ENCODE measurements at regions not wholly inside any gene's neighbourhood (a gene's known extent, or its start where the extent isn't known, plus 50 kb on each side); places are given as distances from the start of the nearest gene placed in this dataset.
A peak's percentile ranks its signal among the peaks of the same experiment; 100 is the strongest.

DNA sequence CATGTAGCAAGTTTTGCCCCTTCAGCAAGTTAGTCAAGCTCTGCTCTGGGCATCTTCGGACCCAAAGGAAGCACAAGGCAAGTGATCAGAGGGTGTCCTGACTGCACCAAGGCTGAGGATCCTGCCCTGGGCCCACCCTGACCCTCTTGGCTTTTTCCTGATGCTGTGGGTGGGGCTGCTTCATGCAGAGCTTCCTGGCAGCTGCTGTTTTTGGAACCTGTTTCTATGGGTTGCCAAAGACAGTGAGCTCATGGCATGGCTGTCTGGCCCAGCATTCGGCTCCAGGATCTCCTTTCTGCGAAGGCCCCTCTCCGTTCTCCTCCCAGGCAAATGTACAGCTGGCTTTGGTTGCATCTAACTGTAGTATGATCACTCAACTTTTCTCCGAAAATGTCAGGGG is 497.9 kb downstream of the ARHGEF28 start:
- DNase-seq (ENCODE audit: low spot score) = no peak

DNA sequence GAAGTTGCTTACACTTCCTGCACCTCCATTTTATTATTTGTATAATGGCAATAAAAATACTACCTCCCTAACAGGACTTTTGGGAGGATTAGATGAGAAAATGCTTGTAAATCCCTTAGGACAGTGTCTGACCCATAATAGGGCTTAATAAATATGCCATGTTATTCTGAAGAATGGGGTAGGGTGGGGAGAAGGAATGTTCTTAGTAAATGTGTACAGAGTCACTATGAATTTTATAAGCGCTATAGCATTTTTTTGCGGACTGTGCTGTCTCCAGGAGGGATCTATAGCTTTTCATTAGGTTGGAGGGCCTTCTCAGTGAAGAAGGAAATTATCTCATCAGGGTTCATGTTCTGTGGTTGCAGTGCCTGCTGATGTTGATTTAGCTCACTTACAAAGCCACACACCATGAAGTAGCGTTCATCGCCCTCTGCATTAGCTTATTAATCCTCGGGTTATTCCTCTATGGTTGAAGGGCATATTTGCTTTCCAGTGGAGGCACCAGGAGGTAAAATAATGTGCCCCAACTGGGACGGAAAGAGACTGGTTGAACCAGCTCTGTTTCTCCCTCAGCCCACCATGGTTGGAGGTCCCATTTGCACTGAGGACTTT is 497.1 kb downstream of the ARHGEF28 start:
- DNase-seq (ENCODE audit: low spot score) = no peak

DNA sequence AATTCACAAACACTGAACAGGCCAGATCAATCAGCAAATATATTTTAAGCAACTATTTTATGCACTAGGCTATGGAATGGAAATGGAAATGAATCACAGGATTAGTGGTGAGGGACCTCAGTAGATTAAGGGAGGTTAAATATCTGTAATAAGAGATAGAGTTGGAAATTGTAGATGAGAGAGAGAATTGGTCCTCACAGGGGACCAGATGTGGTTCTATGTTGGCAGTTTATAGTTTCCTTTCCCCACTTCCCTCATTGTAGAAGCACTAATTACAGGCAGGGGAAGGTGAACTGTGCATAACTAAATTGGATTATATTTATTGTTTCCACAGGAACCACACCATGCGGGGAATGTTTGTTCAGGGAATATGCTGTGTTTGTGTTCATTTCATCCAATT is 496.2 kb downstream of the ARHGEF28 start:
- DNase-seq (ENCODE audit: low spot score) = no peak

- DNase-seq (ENCODE audit: low spot score) = no peak
These were observed 494.6 kb downstream of the ARHGEF28 start for GRCh38 chr5:74120585-74120984.

DNA sequence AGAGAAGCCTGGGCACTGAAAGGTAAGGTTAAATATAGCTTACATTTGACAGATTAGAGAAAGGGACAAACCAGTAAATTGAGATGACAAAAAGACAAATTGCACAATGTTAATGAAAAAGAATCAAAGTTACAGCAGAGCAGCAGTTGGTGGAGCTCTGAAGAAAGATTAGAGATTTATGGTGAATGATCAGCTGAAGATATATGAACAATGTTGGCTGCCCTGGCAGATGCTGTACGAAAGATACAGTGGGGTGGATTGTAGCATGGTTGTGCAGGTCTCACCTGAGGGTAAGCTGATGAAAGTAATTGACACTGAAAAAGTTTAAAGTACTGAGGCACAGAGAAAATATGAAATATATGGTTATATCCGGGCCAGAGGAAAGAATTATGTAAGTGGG is 492.1 kb downstream of the ARHGEF28 start:
- no peak for DNase-seq (ENCODE audit: low spot score)

DNA sequence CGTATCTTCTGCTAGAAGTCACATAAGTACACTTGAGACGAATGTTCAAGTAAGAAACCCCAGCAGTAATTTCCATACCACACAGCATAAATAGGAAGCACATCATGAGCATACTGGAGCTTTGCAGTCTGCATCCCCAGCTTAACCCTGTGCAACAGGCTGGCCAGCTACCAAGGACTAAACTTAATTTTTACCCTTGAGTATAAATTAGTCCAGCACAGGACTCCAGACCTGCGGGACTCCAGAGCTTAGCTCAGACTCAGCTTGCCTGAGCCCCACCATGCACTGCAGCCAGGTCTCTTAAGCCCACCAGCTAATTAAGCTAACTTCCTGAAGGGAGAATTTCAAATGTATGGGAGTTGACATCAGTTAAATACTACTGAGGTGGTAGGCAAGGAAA is 491.0 kb downstream of the ARHGEF28 start:
- DNase-seq (ENCODE audit: low spot score) = no peak

- peak; percentile 52 for DNase-seq (ENCODE audit: low spot score)
These were observed 490.3 kb downstream of the ARHGEF28 start for GRCh38 chr5:74116266-74116665.

- no peak for DNase-seq (ENCODE audit: low spot score)
These were observed 487.9 kb downstream of the ARHGEF28 start for GRCh38 chr5:74113927-74114326.

DNA sequence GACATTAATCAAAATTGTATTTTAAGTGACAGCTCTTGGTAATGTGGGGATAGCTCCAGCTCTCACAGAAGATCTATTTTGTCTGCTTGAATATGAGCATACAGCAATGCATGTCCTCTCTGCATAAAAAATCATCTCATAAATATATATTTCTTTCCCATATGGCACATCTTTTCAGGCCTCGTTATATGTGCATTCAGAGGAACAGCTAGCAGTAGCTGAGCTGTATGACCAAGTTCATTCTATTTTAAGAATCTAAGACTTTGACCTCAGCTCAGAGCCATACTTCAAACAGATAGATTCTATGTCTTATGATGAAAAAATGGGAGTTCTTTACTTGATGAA is 487.2 kb downstream of the ARHGEF28 start:
- DNase-seq (ENCODE audit: low spot score) = no peak

GRCh38 chr5:74112372-74113195 is 486.6 kb downstream of the ARHGEF28 start:
- DNase-seq (ENCODE audit: low spot score) = no peak

GRCh38 chr5:74111764-74112163 is 485.8 kb downstream of the ARHGEF28 start:
- DNase-seq (ENCODE audit: low spot score) = no peak

DNA sequence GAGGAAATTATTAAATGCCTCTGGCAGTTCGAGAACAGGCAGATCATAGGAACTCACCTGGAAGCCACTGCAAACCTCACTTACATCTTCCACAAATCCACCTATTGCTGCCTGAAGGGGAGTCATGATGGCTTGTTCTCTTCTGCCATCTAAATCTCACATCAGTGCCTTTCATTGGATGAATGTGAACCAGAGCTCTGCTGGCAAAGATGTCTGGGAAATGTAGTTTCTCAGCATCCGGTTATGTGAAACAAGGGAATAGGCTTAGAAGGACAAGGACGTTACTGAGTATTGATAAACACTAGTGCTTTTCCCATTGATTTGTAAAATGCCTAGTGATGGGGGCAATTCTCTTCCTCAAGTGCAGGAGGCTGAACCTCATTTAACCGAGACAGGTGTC is 483.3 kb downstream of the ARHGEF28 start:
- DNase-seq (ENCODE audit: low spot score) = no peak

DNA sequence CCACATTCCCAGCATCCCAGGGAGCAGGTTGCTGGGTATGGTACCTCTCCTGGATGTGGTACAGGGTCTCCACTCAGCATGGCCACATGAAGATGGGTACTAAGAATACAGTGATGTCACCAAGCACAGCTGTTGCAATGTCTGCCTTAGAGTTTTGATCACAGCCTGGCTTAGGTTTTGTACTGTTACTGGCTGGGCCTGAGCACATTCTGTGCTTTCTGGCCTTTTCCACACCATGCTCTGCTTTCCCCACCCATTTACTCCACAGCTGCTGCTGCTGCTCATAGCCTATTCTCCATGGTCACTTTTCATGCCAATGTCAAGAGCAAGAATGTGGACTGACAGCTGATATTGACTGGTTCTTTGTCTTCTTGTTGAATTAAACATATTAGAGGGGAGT is 481.9 kb downstream of the ARHGEF28 start:
- no peak for DNase-seq (ENCODE audit: low spot score)

DNA sequence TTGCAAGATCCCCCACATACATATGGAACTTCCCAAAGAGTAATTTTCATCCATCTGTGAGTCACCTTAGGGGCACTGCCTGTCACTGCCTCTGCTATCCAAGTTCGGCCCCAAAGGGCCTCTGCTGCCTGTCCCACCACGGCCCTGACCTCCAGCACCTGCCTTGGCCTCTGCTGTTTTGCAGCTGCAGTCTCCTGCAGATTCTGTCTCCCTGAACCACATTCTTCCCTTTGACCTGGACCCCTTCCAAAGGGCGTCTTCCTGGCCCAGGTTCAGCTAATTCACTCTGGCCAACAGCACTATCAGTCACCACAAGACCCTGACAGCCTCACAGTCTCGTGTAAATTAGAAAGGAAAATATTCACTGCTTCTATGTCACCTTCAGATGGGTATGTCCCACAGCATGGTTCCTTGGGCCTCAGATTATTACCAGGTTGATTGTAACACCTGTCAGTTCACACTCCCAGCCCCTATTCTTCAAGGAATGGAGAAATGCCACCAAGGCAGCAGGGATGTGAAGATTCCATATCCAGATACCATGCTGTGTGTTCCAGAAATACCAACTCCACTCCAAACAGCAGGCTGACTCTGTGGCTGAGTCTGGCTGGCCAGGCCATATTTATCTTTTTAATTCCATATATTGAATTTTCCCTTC is 479.3 kb downstream of the ARHGEF28 start:
- DNase-seq (ENCODE audit: low spot score) = peak; percentile 5

DNA sequence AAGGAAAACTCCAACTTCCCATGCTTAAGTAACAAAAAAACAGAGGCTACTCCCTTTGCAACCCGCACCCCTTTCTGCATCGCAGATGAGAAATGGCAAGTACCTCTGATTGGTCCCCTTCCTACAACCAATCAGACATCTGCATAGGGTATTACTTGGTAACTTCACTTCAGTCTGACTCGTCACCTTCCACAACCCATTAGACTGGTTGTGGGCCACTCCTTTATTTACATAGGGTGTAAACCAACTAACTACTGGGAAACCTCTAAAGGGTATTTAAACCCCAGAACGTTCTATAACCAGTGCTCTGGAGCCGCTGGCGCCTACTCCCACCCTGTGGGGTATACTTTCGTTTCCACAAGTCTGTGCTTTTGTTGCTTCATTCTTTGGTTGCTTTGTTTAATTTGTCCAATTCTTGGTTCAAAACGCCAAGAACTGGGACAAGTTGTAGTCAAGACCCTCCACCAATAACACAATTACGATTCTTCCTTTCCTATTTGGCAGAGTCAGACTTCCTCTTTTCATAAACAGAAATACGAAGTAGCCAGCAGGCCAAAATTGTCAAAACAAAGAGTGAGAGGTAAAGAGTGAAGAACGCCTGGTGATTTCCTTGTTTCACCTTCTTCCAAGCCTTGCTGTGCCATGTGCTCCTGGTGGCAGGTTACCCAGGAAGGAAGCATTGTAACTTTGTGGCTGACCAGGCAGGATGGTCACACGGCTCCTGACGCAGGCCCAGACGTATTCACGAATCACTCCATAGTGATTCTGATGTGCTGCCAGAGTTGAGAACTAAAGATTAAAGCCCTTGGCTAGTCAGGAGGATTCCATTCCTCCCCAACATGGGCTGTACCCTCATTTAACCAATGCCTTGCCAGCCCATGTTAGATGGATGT is 477.4 kb downstream of the ARHGEF28 start:
- no peak for DNase-seq (ENCODE audit: low spot score)

- no peak for DNase-seq (ENCODE audit: low spot score)
These were observed 474.3 kb downstream of the ARHGEF28 start for GRCh38 chr5:74100268-74100665.

DNA sequence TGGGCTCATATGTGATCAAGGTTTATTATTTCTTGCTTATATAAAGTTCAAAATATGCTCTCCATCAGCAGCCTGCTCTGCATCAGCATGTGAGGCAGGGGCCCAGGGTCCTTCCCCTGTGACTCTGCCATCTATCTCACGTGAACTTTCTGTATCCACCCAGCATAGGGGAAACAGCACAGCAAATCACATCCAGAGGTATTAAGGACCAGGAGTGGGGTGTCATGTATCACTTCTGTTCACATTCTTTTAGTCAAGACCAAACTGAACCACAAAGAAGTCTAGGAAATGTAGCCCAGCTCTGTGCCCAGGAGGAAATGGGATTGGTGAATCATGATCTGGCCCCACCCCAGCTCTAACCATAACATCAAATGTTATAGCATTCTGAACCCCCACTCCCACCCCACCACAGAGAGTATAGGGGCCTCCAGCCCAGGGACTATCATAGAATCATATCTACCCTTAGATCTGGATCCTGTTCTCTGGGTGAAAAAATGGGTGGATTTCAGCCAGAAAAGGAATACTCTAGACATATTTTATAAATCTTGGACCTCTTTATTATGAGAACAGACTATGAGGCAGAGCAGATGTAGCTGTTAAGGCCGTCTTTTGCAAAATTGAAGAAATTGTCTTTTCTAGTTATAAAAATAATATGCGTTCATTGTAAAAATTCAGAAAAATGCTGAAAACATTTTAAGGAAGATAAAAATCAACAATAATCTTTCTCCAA is 473.7 kb downstream of the ARHGEF28 start:
- DNase-seq (ENCODE audit: low spot score) = no peak

DNA sequence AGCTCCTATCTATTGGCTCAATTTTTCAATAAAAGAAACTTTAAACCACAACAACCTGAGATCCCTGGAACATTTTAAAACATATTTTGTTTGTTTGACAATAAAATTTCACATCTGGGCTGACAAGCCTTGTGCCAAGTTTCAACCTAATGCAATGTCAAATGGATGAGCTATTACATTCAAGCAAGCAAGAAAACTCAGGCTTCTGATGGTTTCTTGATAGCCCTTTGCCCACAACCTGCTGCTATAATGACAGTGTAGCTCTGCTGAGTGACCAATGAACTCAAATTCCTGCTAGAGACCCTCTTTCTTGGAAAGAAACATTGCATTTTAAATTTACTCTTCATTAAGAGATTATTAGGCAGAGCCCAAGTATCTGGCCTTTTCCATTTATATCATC is 472.9 kb downstream of the ARHGEF28 start:
- no peak for DNase-seq (ENCODE audit: low spot score)

GRCh38 chr5:74098456-74098855 is 472.5 kb downstream of the ARHGEF28 start:
- DNase-seq (ENCODE audit: low spot score) = no peak

DNA sequence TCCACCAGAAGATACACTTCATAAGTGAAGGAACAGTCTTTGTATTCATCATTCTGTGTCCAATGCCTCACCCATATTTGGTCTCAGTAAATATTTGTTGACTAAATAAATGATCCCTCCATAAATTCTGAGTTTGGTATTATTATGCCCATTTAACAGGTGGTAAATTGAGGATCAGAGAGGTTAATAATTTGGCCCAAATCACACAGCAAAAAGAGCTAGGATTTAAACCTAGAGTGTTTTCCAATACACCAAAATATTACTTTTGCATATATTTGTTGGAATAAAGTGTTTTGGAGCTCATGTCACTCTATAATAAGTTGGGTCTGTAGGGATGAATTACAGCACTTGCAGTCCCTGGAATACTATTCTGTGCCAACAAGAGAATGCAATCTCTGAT is 470.3 kb downstream of the ARHGEF28 start:
- DNase-seq (ENCODE audit: low spot score) = no peak

- no peak for DNase-seq (ENCODE audit: low spot score)
These were observed 469.9 kb downstream of the ARHGEF28 start for GRCh38 chr5:74095871-74096270.

DNA sequence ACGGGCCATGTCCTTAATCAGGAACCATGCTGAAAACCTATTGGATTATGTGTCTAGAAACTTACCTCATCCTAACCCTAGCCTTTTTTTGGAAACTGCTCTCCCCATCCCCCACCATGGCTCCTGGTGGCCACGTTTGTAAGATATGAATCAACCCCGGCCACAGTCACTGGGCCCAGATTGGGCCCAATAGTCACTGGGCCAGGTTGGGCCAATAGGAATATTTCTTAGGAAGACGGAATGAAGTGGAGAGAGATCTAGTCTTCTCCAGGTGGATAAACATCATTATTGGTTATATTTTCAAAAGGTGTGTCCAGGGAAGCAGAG is 468.7 kb downstream of the ARHGEF28 start:
- no peak for DNase-seq (ENCODE audit: low spot score)
